ENCODE measurements at regions not wholly inside any gene's neighbourhood (a gene's known extent, or its start where the extent isn't known, plus 50 kb on each side); places are given as distances from the start of the nearest gene placed in this dataset.

DNA sequence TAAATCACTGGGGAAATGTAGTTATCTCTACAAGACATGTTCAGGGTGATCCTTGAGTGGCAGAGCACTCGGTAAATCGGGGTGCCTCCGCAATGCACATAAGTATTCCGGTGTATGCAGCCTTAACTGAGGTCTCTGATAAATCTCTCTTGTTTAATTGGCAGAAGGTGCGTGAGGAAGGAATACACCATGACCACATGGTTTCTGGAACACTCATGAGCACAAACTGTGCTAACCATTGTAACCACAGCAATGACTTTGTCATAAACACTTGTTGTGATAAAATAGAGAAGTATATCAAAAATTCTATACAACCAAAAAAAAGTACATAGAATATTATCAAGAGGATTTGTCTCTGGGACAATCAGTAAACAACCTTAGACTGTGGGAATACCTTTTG is 146.8 kb upstream of the DIO2 start:
- TF ChIP-seq SPI1 (IDR thresholded peaks at IDR 0.05; ENCODE audit: borderline replicate concordance, low read depth): no peak
- TF ChIP-seq POLR2AphosphoS5 (IDR thresholded peaks at IDR 0.05; ENCODE audit: low read depth): no peak
- TF ChIP-seq, protein P1, sequence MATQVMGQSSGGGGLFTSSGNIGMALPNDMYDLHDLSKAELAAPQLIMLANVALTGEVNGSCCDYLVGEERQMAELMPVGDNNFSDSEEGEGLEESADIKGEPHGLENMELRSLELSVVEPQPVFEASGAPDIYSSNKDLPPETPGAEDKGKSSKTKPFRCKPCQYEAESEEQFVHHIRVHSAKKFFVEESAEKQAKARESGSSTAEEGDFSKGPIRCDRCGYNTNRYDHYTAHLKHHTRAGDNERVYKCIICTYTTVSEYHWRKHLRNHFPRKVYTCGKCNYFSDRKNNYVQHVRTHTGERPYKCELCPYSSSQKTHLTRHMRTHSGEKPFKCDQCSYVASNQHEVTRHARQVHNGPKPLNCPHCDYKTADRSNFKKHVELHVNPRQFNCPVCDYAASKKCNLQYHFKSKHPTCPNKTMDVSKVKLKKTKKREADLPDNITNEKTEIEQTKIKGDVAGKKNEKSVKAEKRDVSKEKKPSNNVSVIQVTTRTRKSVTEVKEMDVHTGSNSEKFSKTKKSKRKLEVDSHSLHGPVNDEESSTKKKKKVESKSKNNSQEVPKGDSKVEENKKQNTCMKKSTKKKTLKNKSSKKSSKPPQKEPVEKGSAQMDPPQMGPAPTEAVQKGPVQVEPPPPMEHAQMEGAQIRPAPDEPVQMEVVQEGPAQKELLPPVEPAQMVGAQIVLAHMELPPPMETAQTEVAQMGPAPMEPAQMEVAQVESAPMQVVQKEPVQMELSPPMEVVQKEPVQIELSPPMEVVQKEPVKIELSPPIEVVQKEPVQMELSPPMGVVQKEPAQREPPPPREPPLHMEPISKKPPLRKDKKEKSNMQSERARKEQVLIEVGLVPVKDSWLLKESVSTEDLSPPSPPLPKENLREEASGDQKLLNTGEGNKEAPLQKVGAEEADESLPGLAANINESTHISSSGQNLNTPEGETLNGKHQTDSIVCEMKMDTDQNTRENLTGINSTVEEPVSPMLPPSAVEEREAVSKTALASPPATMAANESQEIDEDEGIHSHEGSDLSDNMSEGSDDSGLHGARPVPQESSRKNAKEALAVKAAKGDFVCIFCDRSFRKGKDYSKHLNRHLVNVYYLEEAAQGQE (IDR thresholded peaks at IDR 0.05; ENCODE audit: insufficient replicate concordance, low read depth): no peak
- TF ChIP-seq GABPA (IDR thresholded peaks at IDR 0.05; ENCODE audit: low read depth): no peak
- TF ChIP-seq, protein P2, sequence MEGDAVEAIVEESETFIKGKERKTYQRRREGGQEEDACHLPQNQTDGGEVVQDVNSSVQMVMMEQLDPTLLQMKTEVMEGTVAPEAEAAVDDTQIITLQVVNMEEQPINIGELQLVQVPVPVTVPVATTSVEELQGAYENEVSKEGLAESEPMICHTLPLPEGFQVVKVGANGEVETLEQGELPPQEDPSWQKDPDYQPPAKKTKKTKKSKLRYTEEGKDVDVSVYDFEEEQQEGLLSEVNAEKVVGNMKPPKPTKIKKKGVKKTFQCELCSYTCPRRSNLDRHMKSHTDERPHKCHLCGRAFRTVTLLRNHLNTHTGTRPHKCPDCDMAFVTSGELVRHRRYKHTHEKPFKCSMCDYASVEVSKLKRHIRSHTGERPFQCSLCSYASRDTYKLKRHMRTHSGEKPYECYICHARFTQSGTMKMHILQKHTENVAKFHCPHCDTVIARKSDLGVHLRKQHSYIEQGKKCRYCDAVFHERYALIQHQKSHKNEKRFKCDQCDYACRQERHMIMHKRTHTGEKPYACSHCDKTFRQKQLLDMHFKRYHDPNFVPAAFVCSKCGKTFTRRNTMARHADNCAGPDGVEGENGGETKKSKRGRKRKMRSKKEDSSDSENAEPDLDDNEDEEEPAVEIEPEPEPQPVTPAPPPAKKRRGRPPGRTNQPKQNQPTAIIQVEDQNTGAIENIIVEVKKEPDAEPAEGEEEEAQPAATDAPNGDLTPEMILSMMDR (IDR thresholded peaks at IDR 0.05; ENCODE audit: insufficient read depth, low read length): no peak
- DNase-seq (ENCODE audit: low read depth in 1 of 2, low spot score in 1 of 2): no peak
- Histone ChIP-seq H3K27me3 (ENCODE audit: insufficient read depth, poor library complexity, severe bottlenecking) (no peaks in the 10 kb centered on the region), H3K27ac (replicated peaks) (no peak overlapping the region), H3K4me3 (replicated peaks; ENCODE audit: insufficient read depth, low read length) (no peak overlapping the region)

DNA sequence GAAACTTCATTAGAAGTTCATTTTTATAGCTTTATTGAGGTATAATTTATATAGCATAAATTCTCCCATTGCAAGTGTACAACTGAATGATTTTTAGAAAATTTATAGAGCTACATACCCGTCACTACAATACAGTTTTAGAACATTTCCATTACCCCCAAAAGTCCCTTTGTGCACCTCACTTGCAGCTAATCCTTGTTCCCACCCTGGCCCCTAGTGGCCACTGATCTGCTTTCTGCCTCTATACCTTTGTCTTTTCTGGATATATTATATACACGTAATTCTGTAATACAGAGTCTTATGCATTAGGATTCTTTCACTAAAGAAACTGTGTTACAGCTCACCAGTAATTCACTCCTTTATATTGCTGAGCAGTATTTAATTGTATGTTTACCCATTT is 145.1 kb upstream of the DIO2 start:
- H3K4me3 ChIP-seq (replicated peaks; ENCODE audit: insufficient read depth, low read length): no peak overlapping the region
- TF ChIP-seq GABPA (IDR thresholded peaks at IDR 0.05; ENCODE audit: low read depth) (no peak), SPI1 (IDR thresholded peaks at IDR 0.05; ENCODE audit: borderline replicate concordance, low read depth) (no peak), POLR2AphosphoS5 (IDR thresholded peaks at IDR 0.05; ENCODE audit: low read depth) (no peak)
- TF ChIP-seq, protein P1 (IDR thresholded peaks at IDR 0.05; ENCODE audit: insufficient replicate concordance, low read depth): no peak
- TF ChIP-seq, protein P2 (IDR thresholded peaks at IDR 0.05; ENCODE audit: insufficient read depth, low read length): no peak
- no peak for DNase-seq (ENCODE audit: low read depth in 1 of 2, low spot score in 1 of 2)
- no peak overlapping the region for H3K27ac ChIP-seq (replicated peaks)
- H3K27me3 ChIP-seq (ENCODE audit: insufficient read depth, poor library complexity, severe bottlenecking): no peaks in the 10 kb centered on the region

DNA sequence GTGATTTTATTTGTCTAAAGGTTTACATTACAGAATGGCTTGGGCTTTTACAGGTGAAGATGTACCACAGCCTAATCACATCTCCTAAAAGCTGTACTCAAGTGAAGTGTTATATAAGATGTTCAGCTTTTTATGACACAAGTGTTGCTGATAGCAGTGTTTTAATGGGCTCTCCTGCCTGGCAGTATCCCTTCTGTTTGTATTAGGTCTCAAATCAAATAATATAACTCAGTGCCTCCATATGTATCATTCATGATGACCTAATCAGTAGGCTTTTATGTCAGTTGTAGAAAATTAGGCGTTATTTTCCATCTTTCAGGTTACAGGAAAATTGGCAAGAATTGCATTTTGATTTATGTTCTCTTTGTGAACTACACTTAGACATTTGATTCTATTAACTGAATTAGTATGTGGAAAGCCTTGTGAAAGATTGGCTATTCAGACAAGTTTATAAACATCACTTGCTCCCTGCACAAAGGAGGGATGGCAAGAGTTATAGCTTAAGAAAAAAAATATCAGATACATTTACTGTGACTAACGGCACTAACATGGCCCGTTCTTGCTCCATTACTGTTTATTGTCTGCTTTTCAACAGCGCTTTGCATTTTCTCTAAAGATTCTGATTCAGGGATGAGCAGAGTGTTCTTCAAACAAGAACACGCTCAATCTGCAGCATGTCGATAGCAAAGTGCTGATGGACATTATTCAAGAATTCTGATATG is 143.7 kb upstream of the DIO2 start:
- TF ChIP-seq GABPA (IDR thresholded peaks at IDR 0.05; ENCODE audit: low read depth) (no peak), POLR2AphosphoS5 (IDR thresholded peaks at IDR 0.05; ENCODE audit: low read depth) (no peak), SPI1 (IDR thresholded peaks at IDR 0.05; ENCODE audit: borderline replicate concordance, low read depth) (no peak)
- TF ChIP-seq, protein P2 (IDR thresholded peaks at IDR 0.05; ENCODE audit: insufficient read depth, low read length): no peak
- no peaks in the 10 kb centered on the region for H3K27me3 ChIP-seq (ENCODE audit: insufficient read depth, poor library complexity, severe bottlenecking)
- H3K4me3 ChIP-seq (replicated peaks; ENCODE audit: insufficient read depth, low read length): no peak overlapping the region
- DNase-seq (ENCODE audit: low read depth in 1 of 2, low spot score in 1 of 2): no peak
- H3K27ac ChIP-seq (replicated peaks): no peak overlapping the region

Measured in HL-60 (cell line).